HG03095 (cell line): ENCODE measurements at regions not wholly inside any gene's neighbourhood (a gene's known extent, or its start where the extent isn't known, plus 50 kb on each side); places are given as distances from the start of the nearest gene placed in this dataset.

Experiments used
- ATAC-seq: cut with Tn5 transposase; IDR thresholded peaks from one replicate; pipeline ENCODE4 v1.9.1; 2021; ENCODE audit warnings: moderate library complexity; ENCODE audit not compliant: unreplicated experiment

- ATAC-seq: no peak
These were observed 138.7 kb upstream of the IRF2BP2 start for GRCh38 chr1:234748713-234749112.

- no peak for ATAC-seq
These were observed 138.1 kb upstream of the IRF2BP2 start for GRCh38 chr1:234748066-234748465.

- no peak for ATAC-seq
These were observed 136.8 kb upstream of the IRF2BP2 start for GRCh38 chr1:234746798-234747196.

GRCh38 chr1:234745844-234746797, 136.1 kb upstream of the IRF2BP2 start:
- ATAC-seq: no peak

- ATAC-seq: no peak
These were observed 135.3 kb upstream of the IRF2BP2 start for GRCh38 chr1:234745276-234745675.

DNA sequence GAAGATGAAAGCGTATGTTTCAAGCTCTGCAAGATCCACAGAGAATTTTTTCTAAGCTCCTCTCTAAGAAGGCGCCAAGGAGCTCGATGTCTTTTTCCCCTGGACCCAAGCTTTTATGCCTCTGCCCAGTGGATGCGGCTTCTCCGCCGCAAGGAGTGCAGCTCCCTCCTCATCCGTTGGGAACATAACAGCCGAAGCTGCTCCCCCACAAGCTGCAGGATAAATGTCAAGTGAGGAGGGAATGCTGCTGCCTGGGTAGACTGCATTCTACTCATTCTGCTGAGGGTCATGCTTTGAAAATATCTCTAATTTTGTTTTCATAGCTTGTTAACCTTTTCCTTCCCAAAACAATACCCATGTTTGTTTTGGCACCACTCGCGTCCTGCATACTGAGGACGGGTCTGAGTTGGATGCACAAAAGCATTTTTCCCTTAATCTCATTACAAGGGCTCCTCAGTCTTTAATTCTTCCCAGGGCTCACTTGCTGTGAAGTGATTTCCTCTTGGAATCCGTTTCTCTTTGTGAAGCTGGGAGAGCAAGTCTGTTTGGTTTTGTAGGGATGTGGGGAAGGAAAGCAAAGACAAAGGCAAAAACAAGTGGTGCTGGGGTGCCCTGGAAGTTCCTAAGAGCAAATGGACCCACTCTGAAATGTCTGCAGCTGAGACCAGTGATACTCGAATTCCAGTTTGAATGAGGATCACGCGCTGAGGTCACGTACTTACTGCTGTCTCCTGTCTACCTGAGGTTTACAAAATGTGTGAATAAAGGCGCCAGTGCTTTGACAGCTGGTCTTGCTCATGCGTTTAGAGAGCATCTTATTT, 134.0 kb upstream of the IRF2BP2 start:
- ATAC-seq: no peak

DNA sequence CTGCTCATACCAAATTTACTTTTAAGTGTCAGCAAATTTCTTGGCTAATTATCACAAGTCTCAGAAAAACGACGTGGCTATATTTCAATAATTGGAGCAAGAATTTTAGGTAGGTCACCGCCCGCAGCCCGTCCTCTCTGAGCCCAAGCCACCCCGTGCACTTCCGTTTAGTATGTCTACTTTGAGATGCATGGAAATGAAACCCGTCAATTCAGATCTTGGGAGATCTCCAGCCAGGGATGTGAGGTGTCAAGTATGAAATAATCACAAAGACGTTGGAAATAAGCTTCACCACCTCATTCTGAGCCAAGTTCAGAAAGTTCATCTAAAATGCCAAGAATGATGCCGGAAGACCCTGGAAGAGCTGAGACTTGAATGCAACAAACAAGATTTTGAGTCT, 132.6 kb upstream of the IRF2BP2 start:
- ATAC-seq: no peak

DNA sequence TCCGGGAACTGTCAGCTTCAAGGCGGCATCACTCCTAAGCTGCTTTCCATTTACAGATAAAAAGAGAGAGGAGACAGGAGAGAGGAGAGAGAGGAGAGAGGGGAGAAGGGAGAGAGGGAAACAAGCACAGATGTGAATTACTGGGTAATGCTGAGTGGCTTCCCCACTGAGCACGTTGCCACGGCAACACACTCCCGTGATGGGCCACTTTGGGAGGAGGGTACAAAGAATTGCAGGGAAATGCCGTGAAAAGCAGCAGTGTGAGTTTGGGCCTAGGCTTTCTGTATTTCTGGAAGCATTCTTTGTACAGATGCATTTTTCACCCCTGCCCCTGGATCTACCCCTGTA, 128.0 kb upstream of the IRF2BP2 start:
- ATAC-seq: no peak

GRCh38 chr1:234735916-234736315, 125.9 kb upstream of the IRF2BP2 start:
- ATAC-seq: no peak

DNA sequence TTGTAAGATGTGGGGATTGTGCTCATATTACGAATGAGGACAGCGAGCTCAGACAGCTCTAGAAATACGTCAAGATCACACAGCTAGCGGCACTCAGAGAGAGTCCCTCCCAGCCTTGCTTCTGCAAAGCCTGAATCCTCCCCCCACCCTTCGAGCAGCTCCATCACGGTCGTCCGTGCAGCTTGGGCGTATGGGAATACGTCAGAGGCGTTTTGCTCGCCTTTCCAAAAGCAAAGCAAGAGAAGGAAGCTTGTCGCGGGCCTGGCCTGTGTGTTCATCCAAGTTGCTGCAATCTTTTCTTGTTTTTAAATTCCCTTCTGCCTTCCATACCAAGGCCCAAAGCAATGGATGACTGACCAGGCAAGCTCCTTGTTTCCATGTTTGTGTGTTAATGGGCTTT, 125.5 kb upstream of the IRF2BP2 start:
- ATAC-seq: no peak

DNA sequence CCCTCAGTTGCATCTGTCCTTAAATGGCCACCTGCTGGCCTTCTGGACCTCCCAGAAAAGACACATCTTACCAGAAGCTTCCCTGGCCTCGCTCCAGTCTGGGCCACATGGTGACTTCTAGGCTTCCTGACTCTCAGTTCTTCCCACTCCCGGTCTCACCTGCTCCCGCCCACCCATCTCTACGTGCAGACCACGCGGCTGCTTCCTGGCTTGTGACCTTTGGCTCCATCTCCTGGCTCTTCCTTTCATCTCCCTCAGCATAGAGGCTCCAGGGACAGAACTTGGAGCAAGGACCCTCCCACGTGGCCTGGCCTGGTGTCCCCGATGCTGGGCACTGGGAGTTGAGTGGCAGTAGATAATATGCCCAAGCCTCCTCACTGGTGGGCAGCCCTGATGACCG, 124.9 kb upstream of the IRF2BP2 start:
- no peak for ATAC-seq

DNA sequence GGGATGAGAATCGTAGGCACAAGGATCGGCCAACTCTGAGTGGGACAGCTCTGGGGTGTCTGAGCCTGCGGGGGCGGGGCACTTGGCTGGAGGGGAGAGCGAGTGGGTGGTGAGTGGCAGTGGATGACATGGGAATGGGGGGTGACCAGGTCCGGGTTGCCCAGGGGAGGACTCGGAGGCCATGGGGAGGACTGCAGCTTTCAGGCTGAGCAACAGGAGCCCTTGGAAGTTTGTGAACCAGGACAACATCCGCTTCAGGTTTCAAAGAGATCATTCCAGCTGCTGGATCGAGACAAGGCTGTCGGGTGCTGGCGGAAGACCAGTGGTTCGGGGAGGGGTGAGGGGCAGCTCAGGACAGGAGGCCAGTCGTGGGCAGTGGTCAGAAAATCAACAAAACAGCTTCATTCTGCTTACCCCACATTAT, 124.4 kb upstream of the IRF2BP2 start:
- ATAC-seq: no peak

- no peak for ATAC-seq
These were observed 123.4 kb upstream of the IRF2BP2 start for GRCh38 chr1:234733427-234733826.

- no peak for ATAC-seq
These were observed 122.9 kb upstream of the IRF2BP2 start for GRCh38 chr1:234732671-234733390.

DNA sequence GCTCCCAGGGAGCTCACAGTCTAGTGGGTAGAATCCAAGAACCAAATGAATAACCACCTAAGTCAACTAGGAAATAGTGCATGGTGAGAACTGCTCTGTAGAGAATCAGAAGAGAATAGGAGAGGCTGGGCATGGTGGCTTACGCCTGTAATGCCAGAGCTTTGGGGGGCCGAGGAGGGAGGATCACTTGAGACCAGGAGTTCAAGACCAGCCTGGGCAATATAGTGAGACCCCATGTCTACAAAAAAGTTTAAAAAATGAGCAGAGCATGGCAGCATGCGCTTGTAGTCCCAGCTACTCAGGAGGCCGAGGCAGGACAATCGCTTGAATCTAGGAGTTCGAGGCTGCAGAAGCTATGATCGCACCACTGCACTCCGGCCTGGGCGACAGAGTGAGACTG, 122.3 kb upstream of the IRF2BP2 start:
- ATAC-seq: no peak

DNA sequence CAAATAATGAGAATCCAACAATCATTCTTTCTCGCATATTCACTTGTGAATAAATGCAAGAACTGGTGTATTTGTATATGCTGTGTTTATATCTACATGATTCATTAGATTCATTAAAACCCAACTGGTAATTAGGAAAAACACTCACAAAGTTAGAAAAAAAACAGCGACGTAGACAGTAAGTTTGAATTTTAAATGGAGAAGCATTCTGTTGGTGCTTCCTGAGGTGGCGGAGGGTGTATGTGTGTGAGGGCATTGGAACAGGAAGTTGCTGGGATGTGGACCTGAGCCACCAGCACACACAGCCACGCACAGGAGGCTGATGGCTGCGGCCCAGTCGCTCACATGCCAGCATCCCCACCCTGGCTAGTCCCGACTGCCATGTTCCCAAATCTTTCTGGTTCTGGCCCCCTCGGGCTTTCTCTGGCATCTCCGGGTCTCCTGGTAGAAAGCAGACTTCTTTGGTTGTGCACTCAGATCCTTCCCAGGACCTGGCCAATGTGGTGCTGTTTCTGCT, 121.6 kb upstream of the IRF2BP2 start:
- no peak for ATAC-seq

- ATAC-seq: peak; percentile 48
These were observed 121.0 kb upstream of the IRF2BP2 start for GRCh38 chr1:234730770-234731568.

GRCh38 chr1:234730475-234730769, 120.4 kb upstream of the IRF2BP2 start:
- ATAC-seq: no peak

DNA sequence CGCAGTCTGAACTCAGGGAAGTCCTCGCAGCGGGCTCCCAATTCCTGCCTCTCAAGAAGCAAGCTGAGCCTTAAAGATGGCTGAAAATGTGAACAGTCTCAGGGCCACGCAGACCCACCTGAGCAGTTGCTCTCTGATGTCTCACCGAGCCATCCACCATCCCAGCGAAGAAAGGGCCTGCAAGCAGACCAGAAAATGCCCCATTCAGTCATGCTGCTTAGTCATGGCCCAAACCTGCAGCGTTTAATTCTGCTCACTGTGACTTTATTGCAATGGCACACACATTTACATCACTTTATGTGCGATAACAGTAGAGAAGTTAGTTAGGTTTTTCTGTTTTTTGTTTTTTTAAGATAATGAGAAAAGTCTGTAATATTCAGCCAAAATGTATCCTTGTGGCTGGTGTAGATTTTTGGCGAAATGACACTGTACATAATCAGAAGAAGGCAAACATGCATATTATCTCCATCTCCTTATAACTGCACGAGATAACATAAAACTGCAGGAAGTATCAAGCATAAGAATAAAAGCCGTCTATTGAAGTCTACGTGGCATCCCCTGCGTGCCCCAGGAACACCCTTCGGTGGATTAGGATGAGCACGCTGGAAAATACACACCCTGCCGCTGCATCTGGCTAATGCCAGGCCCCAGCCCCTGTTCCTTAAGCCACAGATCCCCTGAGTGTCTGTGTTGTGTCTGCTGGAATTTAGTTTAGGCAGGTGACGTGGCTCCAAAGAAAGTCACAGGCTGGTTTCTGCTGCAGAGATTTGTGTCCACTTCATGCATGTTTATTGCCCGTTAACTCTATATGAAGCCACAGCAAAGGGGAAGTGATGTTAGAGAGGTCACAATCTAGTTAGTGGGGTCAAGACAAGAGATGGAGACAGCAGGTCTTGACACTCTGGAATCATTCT, 119.8 kb upstream of the IRF2BP2 start:
- no peak for ATAC-seq
